Dedifferentiated amniotic fluid mesenchymal stem cell (primary cell): ENCODE measurements at regions not wholly inside any gene's neighbourhood (a gene's known extent, or its start where the extent isn't known, plus 50 kb on each side); places are given as distances from the start of the nearest gene placed in this dataset.

Experiments used
- DNase-seq: peaks from one replicate; pipeline ENCODE4 v3.0.0-alpha.2; 2016; ENCODE audit errors: extremely low spot score

DNA sequence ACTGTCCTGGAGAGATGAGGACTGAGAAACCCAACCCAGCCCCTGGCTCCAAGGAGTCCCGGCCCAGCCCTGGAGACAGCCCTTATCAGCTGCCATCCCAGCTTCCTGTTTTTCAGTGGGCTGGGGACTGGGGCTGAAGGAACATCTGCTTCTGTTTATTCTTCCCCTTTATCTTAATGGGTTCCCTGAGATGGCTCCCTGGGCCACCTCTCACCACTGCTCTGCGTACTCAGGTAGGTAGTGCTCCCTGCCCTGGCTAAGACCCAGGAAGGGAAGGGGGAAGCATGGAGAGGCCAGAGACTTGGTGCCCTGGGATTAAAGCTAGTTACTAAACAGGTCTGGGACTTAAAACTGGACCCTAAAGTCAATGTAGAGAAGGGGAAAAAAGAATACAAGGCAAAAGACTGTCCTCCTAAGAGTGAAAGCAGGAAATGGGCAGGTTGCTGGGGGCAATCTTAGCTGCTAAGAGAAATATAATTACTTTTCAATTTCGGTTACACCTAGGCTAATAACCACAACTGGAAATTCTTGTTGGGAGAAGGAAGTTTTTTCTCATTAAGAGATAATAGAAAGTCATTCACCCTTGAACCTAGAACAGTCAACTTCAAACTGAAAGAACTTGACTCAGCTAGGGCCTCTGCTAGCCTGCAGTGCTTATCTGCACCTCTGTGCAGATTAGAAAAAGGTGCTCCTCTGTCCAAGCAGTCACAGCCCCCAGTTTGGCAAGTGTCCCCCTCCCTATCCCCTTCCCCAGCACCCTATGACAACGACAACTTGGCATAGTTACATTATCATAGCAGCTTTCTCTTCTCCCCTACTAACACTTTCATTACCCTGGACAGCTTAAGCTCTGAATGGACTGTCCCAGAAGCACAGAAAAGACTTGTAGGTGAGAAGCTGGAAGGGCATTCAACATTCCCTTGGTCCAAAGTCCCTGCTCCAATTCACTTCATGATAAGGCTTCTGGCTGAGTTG lies 65.6 kb upstream of the KDM7A start:
- DNase-seq: no peak

DNA sequence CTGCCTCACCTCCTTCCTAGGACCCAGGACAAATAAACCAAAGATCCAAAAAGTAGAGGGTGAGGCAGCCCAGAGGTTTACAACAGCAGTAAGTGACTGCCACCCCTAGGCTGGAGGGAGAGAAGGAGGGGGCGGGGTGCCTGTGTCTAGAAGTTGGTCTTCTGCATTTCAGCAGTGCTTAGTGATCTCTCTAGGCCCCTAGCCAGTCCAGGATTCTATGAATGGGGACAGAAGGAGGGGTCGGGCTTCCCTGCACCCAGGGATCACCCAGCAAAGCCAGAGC lies 62.8 kb upstream of the KDM7A start:
- DNase-seq: no peak

DNA sequence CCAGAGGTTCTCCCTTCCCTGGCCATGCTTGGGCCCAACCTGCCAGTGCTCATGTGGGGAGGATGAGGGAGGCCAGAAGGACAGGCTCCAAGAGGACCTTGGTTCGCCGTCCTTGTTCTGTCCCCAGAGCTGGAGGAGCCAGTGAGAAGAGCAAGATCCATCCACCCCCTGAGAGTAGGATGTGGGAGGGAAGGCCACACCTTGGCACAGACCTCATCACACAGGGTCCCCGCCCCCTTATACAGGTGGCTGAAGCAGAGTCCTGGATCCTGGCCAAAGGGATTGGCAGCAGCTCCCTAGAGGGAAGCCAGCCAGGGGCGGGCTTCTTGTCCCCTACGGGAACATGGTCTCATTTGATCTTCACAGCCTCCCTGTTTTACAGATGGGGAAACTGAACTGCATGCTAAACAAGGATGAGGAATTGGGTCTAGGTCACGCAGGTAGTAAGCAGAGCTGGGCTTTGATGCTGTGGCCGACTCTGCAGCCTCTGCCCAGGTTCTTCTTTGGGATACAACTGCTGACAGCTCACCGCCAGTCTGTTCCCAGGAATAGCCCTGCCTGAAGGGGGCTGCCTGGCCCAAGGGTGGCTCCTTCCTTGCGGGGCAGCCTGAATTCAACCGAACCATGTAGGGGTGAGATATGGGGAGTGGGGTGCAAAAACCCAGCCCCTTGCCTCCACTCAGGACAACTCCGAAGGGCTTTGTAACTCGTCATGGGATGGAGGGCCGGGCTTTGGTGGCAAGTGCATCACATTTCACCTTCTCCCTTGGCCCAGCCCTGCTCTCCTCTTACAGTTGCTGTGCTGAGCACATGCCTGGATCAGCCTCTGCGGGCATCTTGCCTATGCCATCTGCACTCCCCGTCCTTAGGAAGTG lies 62.2 kb upstream of the KDM7A start:
- DNase-seq: no peak

DNA sequence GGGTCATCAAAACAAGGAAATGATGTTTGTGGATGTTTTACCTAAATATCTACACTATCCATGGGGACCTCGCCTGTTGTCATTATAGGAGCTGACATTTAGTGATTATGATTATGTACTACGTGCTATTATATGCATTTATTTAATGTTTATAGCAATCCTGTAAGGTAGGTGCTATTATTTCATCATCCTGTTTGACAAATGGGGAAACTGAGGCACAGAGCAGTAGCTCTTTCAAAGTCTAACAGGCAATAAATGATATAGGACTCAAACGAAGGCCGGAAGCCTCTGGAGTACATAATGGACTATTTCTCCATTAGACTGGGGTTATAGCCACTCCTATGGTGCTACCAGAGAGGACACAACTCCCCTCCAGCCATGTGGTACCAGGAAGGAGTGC lies 60.6 kb upstream of the KDM7A start:
- no peak for DNase-seq

DNA sequence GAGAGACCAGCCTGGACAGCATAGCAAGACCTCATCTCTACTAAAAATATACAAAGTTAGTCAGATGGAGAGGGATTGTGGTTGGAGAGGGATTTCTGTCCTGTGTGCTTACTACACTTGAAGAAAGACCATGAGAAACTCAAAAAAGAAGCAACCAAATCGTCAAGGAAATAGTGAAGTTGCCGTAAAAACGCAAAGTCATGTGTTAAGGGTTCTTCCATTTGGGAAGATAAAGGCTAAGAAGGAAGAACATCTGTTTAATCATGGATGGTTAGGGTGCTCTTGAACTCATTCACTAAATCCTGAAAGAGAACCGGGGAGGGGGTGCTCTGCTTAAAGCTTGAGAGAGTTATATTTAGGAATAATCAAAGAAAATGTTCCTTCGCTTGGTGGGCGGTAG lies 59.8 kb upstream of the KDM7A start:
- DNase-seq: no peak

DNA sequence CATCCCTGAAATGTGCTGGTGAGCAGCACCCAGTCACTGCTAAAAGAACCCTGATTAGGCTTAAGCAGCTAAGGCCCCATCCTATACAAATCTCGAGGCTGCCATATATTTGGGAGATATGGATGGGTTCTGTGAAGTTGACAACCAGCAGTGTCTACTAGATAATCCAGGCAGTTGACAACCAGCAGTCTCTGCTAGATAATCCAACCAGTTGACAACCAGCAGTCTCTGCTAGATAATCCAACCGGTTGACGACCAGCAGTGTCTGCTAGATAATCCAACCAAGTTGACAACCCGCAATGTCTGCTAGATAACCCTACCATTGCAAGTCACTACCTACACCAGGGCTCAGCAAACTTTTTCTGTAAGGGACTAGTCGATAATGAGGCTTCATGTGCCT lies 58.3 kb upstream of the KDM7A start:
- DNase-seq: no peak

DNA sequence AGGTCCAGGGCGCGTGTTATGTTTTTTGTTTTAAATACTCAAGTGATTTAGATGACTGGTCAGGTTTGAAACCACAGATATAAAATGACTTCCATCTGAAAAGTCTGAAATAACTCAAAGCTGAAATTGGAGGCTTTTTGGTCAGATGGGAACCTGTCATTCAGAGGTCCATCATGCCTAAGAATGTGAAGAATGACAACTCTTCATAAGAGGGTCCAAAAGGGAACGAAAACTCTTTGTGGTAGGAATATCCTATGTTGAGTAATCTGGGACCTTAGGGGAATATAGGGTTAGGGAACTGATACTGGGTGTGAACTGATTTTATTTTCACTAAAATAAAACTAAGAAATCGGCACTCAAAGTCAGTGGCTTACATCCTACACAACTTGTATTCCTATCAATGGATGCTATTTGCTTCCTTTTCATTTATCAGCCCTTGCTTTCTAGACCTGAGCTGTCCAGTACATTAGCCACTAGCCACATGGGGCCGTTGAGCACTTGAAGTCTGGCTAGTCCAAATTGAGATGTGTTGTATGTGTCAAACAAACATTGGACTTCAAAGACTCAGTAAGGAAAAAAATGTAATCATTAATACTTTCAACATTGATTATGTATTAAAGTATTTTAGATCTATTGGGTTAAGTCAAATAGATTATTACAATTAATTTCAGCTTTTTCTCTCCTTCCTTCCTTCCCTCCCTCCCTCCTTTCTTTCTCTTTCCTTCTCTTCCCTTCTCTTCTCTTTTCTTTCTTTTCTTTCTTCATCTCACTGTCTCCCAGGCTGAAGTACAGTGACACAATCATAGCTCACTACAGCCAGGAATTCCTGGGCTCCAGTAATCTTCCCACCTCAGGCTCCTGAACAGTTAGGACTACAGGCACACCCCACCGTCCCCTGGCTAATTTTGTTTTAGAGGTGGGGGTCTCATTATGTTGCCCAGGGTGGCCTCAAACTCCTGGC lies 56.5 kb upstream of the KDM7A start:
- no peak for DNase-seq

DNA sequence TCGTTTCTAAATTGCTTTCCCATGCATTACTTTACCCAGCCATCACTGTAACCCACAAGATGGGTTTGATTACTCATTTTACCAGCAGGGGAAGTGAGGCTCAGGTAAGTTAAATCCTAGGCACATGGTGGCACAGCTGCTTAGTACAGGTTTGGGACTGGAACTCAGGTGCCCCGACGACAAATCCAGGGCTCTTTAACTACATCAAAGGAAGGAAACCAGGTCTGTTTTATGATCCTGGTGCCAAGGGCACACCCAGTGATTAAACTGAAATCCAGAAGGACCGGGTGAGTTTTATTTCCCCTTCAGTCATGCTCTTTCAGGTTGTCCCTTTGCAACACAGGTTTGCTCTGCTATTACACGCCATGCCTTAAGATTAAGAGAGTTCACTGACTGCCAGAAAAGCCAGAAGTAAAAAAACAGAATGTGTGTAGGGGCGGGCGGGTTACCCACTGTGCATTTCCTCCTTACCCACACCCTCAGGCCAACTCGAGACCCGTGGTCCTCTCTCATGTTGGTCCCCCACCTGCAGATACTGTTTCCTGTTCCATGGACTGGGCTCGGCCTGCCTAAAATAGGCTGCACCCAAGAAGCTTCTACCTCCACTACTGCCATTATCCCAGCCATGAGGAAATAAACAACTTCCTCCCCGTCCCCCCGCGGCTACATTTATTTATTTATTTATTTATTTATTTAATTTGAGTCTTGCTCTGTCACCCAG lies 55.1 kb upstream of the KDM7A start:
- no peak for DNase-seq

DNA sequence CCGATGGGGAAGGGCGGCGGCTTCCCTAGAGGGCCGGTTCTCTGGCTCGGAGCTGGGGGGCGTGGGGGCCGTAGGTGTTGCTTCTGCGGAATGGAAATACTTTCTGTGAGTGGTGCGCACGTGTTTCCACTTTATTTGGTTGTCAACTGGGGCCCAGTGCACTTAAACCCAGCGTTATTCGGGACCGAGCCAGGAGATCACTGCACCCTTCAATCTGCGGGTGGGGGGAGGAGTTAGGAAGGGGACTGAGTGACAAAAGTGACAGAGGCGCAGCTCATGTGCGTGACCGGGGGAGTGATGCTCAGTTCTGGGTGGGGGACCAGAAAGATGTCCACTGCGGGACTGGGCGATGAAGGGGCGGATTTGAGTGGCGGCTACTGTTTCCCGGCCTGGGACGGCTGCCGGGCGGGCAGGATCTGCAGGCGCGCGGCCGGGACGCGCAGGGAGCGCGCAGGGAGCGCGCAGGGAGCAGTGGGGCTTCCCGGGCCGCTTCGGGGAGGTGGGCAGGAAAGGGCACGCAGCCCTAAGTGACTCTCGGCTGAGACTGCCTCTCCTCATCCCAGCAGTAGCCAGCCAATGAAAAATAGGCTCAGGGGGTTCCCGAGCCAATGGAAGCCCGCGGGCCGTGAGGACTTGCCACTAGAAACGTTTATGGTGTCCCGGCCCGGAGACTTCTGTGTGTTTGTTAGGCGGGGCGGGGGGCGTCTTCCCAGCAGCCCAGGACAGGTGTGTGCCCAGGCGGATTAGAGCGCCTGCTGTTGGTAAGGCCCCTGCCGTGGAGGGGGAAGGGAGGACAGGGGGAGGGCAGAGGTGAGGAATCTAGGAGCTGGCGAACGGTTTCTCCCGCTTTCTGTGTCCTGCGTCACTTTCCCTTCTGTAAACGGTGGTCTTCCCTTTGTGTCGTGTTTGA lies 54.3 kb upstream of the KDM7A start:
- peak; percentile 30 for DNase-seq

DNA sequence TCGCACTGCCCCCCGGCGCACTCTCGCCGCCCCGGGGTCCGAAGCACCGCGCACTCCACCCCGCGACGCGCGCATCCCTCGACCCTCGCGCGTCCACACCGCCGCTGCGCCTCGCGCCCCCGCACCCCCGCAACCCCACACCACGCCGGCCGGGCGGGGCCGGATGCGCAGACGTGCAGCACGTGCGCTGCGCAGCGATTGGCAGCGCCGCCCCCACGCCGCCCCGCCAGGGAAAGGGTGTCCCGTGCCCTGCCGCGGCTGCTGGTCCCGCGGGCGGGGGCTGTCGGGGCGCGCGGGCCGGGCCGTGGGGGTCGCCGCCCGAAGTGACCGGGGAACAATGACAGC lies 53.7 kb upstream of the KDM7A start:
- DNase-seq: no peak

DNA sequence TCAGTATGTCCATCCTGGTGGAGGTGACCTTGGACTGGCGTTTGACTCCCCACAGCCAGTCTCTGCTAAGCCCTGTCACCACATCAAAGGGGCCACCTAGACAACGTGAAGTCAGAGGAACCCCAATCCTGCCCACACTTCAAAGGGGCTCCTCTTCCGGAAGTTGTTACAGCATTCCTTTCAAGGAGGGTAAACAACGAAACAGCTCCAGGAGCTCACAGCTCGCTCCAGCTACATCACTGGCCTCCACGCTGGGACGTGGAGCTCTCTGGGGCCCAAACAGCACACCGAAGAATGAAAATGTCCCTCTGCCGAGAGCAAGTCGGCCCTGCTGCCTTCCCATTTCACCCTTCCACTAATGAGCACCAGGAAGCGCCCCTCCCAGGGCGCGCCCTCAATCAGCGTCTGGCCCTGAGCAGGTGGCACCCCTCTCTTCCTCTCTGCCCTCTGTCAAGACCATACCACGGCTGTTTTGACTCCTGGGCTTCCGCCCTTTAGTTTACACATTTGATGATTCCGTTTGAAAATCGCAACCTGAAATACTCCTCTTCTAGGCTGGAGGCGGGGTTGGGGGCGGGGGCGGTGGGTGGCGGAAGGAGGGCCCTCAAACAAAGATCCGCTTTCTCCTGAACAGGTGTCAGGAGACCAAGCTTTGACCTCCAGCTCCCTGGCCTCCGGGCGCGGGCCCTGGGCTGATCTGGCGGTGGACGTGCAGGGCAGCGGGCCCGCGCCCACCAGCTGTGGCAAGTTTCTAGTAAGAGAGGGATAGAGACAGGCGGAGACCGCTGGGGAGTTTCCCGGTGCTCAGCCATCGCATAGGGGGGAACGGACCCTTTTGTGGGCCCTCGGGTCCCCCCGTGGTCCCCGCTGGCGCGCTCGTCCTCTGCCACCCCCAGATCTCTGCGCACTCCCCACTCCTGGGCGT lies 53.1 kb upstream of the KDM7A start:
- DNase-seq: no peak

DNA sequence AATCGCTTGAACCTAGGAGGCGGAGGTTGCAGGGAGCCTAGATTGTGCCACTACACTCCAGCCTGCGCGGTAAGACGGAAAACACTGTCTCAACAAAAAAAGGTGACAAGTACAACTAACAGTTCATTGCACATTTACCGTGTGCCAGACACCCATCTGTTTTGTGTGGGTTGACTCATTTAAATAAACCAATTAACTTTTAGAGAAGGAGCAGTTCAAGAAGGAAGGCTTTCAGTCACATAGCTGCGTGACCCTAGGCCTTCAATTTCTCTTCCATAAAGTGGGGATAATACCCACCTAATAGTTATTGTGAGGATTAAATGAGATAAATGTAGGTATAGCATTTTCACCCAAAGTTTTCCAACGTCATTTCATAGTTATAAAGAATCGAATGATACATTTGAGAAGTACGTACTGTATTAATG lies 52.3 kb upstream of the KDM7A start:
- DNase-seq: no peak
